K562 (cell line): ENCODE measurements at regions not wholly inside any gene's neighbourhood (a gene's known extent, or its start where the extent isn't known, plus 50 kb on each side); places are given as distances from the start of the nearest gene placed in this dataset.
A peak's percentile ranks its signal among the peaks of the same experiment; 100 is the strongest.

Source experiments
- ATAC-seq: fragments of 200-7000 bp; cut with Tn5 transposase; 3 replicates; pipeline ENCODE4 v1.9.1; 2020; ENCODE audit warnings: moderate library complexity
- BruUV-seq: library from RNA; stranded (reverse); fragments of 400-500 nt; replicated peaks from 2 replicates; lab custom pipeline; 2021; lab: Mats Ljungman, UMichigan
- CTCF ChIA-PET: fragments of 300-600 bp; formaldehyde crosslinking; extraction: SDS; loops from one replicate; lab custom pipeline; 2021; ENCODE audit warnings: low intra/inter-chr PET ratio; lab: Yijun Ruan, JAX
- POLR2A ChIA-PET: fragments of 300-600, 350-650 bp; sonication (Branson Sonifier 250); formaldehyde crosslinking; extraction: SDS; loops from one replicate; lab custom pipeline; 2021; ENCODE audit warnings: antibody characterized with exemption, inconsistent platforms; lab: Yijun Ruan, JAX
- DNase-seq, 4 experiments: peaks; one replicate each; pipeline versions ENCODE4 v3.0.0 to v3.0.0-alpha.2; 2011 to 2018; ENCODE audit warnings: low spot score in 3 of 4, mixed read lengths in 3 of 4; ENCODE audit errors: extremely low read depth in 1 of 4
- FAIRE-seq: peaks from 2 replicates; lab custom pipeline; 2011; peaks lifted over from hg19 to GRCh38; lab: Jason Lieb, UNC
- H2AFZ ChIP-seq: 2 replicates; pipeline ENCODE4 v1.6.0; 2011; ENCODE audit warnings: low read depth, low read length, control low read depth, inconsistent platforms
- H3K27ac ChIP-seq: fragments of 200-600 bp; 3 replicates; pipeline ENCODE4 v1.8.0; 2011; ENCODE audit warnings: low read depth, mild to moderate bottlenecking, control low read depth, inconsistent platforms, low read length, moderate library complexity, mixed read lengths; ENCODE audit errors: extremely low read depth
- H3K27me3 ChIP-seq, 2 experiments: fragments of 300-600 bp in 1 of 2; 2 replicates in 1 of 2; 3 replicates in 1 of 2; pipeline versions ENCODE4 v1.6.0 to v1.8.0; 2011; ENCODE audit warnings: inconsistent platforms in 2 of 2, low read length in 2 of 2, mild to moderate bottlenecking in 1 of 2, mixed read lengths in 1 of 2, moderate library complexity in 1 of 2; ENCODE audit not compliant: control insufficient read depth in 2 of 2, insufficient read depth in 2 of 2
- H3K36me3 ChIP-seq: fragments of 300-600 bp; 3 replicates; pipeline ENCODE4 v1.8.0; 2011; ENCODE audit warnings: mild to moderate bottlenecking, low read length, inconsistent platforms; ENCODE audit not compliant: control insufficient read depth, insufficient read depth
- H3K4me1 ChIP-seq, 2 experiments: fragments of 200-600 bp in 1 of 2; replicated peaks in 1 of 2; 2 replicates in 1 of 2; 3 replicates in 1 of 2; pipeline versions ENCODE4 v1.5.1 to v1.8.0; 2011; ENCODE audit warnings: inconsistent platforms in 2 of 2, low read length in 2 of 2, mild to moderate bottlenecking in 1 of 2, mixed read lengths in 1 of 2, moderate library complexity in 1 of 2; ENCODE audit not compliant: control insufficient read depth in 2 of 2, insufficient read depth in 2 of 2
- H3K4me2 ChIP-seq: 2 replicates; pipeline ENCODE4 v1.6.1; 2011; ENCODE audit warnings: low read length, control low read depth, inconsistent platforms, mixed read lengths; ENCODE audit not compliant: insufficient read depth
- H3K4me3 ChIP-seq: fragments of 200-600 bp; sonication (generic), shearing (Covaris generic); 2 replicates; pipeline ENCODE4 v1.5.1; 2016; ENCODE audit warnings: control low read depth, inconsistent platforms
- H3K79me2 ChIP-seq: fragments of 200-600 bp; 3 replicates; pipeline ENCODE4 v1.8.0; 2011; ENCODE audit warnings: low read length, inconsistent platforms; ENCODE audit not compliant: control insufficient read depth, insufficient read depth
- H3K9ac ChIP-seq, 2 experiments: 2 replicates each; pipeline versions ENCODE4 v1.6.0 to v1.6.1; 2011; ENCODE audit warnings: low read depth in 2 of 2, low read length in 2 of 2, control low read depth in 1 of 2, inconsistent platforms in 1 of 2, mild to moderate bottlenecking in 1 of 2, mixed read lengths in 1 of 2; ENCODE audit not compliant: insufficient read depth in 1 of 2
- H3K9me1 ChIP-seq: one replicate; pipeline ENCODE4 v1.6.0; 2011; ENCODE audit warnings: inconsistent platforms, mild to moderate bottlenecking, low read length, moderate library complexity; ENCODE audit not compliant: control insufficient read depth, insufficient read depth
- H3K9me3 ChIP-seq: replicated peaks from 2 replicates; pipeline ENCODE4 v1.5.1; 2011; ENCODE audit warnings: low read depth, low read length, inconsistent platforms; ENCODE audit not compliant: control insufficient read depth, insufficient read depth
- H4K20me1 ChIP-seq: replicated peaks from 2 replicates; pipeline ENCODE4 v1.6.1; 2011; ENCODE audit warnings: low read length, inconsistent platforms, mixed read lengths; ENCODE audit not compliant: control insufficient read depth, insufficient read depth
- ATF3 ChIP-seq, 2 experiments: fragments of 450-650 bp in 1 of 2; sonication (generic) in 1 of 2; formaldehyde crosslinking in 1 of 2; IDR thresholded peaks in 1 of 2; conservative IDR thresholded peaks in 1 of 2; 2 replicates each; pipeline versions ENCODE4 v1.6.1 to v1.8.1; 2016 to 2023; ENCODE audit warnings: mild to moderate bottlenecking in 2 of 2, moderate library complexity in 2 of 2, inconsistent platforms in 1 of 2, missing genetic modification reagents in 1 of 2
- MTA1 ChIP-seq: fragments of 450-650 bp; IDR thresholded peaks from 2 replicates; pipeline ENCODE4 v1.6.1; 2017; ENCODE audit warnings: borderline replicate concordance
- YBX1 ChIP-seq: fragments of 450-650 bp; IDR thresholded peaks from 2 replicates; pipeline ENCODE4 v1.7.1; 2016; ENCODE audit warnings: mild to moderate bottlenecking
- ZNF324 ChIP-seq: fragments of 250-450 bp; sonication (Bioruptor Pico); IDR thresholded peaks from 2 replicates; pipeline ENCODE4 v1.4.0; 2020; ENCODE audit warnings: mild to moderate bottlenecking
- WGBS: fragments of 100-300 bp; shearing (Covaris generic); methylation state at CpG from one replicate; pipeline ENCODE4 v1.1.6; 2016; ENCODE audit warnings: low coverage, mixed read lengths; ENCODE audit not compliant: insufficient coverage; ENCODE audit errors: missing lambda C conversion rate; 5-methylcytosine and 5-hydroxymethylcytosine counted together
- in situ Hi-C: fragments of 300-500 bp; cut with MboI; formaldehyde crosslinking; loops from 4 replicates; pipeline ENCODE4 v1.15.0; 2018; ENCODE audit warnings: inconsistent platforms, mixed read lengths
- intact Hi-C: fragments of 100-400 bp; cut with micrococcal nuclease; formaldehyde crosslinking; loops from 2 replicates; pipeline ENCODE4 v1.14.2; 2022

DNA sequence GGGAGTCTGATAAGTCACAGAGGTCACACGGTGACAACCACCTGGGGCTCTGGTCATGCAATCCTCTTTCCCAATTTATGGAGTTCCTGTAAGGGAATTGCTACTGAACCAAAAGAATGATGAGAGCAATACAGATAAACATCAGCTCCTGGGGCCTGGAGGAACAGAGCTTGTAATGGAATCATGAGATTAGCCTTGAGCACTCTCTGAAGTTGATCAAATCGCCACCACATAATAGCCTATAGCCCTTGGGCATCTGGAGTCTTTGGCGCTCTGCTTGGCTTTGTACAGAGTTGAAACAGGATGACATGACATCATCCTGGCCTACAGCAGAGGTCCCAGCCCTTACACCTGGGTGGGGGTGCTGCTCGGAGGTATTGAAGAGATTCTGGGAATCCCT lies 154.3 kb upstream of the DTNBP1 start:
- H3K36me3 ChIP-seq = no peaks in the 10 kb centered on the region
- ChIA-PET CTCF (no interaction called here), POLR2A (interaction anchor here (0.6 to 1.2 kb wide), 5 partner anchors 28 to 872 kb away, joined by 3 read pairs; partner anchors contain the start of gene MYLIP)
- H4K20me1 ChIP-seq = no peaks in the 10 kb centered on the region
- 23% methylated on average over 4 of the region's 4 CpGs for WGBS
- ATAC-seq = peak; percentile 18; the same call in 2 of the 3 replicates
- no peaks in the 10 kb centered on the region for H3K79me2 ChIP-seq
- no TSS peak for BruUV-seq
- no peak overlapping the region for H3K27ac ChIP-seq
- H3K4me2 ChIP-seq = no peak overlapping the region
- no peak for DNase-seq
- TF ChIP-seq ATF3 (IDR thresholded peaks at IDR 0.05) (peak; percentile 36), ATF3 (CRISPR knock-in tag; conservative IDR thresholded peaks at IDR 0.05) (no peak), YBX1 (no peak), ZNF324 (CRISPR knock-in tag) (no peak)
- in situ Hi-C loops = no loop called here
- H2AFZ ChIP-seq = 0 out of 2 replicates have a peak overlapping the region, but pooled peaks have one; percentile 11
- H3K4me1 ChIP-seq = peaks cover 8 to 10% of the 10 kb centered on the region in 2 experiments; a peak in 4 of 5 replicates
- no peaks in the 10 kb centered on the region for H3K9me3 ChIP-seq
- no peaks in the 10 kb centered on the region for H3K9me1 ChIP-seq
- no peak overlapping the region for H3K4me3 ChIP-seq
- intact Hi-C loops = no loop called here
- peak overlapping the region in 1 of 2 experiments; percentile 3; a peak in 1 of 4 replicates for H3K9ac ChIP-seq
- no peak for FAIRE-seq
- H3K27me3 ChIP-seq = peaks cover 0 to 5% of the 10 kb centered on the region in 2 experiments; a peak in 1 of 5 replicates

DNA sequence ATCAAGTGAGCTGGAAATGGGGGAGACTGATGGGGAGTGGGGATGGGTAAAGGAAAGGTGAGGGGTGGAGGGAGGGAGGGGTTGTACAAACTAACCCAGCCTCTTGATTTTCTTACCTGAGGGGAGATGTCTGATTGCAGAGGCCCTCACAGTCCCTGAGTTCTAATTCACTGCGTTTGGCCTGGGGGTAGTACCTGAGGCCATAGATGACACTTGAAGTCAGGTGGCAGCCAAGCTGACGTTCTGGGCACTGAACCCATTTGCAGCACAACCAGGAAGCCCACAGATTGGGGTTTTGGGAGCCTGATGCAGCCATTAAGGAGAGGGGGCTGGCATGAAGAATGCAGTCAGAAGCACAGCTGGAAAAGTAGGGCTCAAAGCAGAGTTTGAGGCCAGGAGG lies 153.8 kb upstream of the DTNBP1 start:
- in situ Hi-C loops (no loop called here), intact Hi-C loops (no loop called here)
- BruUV-seq = no TSS peak
- TF ChIP-seq MTA1 = no peak
- Histone ChIP-seq H3K79me2 (no peaks in the 10 kb centered on the region), H3K4me2 (no peak overlapping the region), H3K36me3 (no peaks in the 10 kb centered on the region), H3K4me3 (no peak overlapping the region), H3K27me3 (peaks cover 0 to 5% of the 10 kb centered on the region in 2 experiments; a peak in 1 of 5 replicates), H3K27ac (no peak overlapping the region), H3K4me1 (peaks cover 8 to 12% of the 10 kb centered on the region in 2 experiments; a peak in 4 of 5 replicates), H4K20me1 (no peaks in the 10 kb centered on the region), H3K9me1 (no peaks in the 10 kb centered on the region), H2AFZ (no peak overlapping the region), H3K9ac (no peak overlapping the region; a peak in 1 of 4 replicates), H3K9me3 (no peaks in the 10 kb centered on the region)
- ATAC-seq (no peak), FAIRE-seq (no peak), DNase-seq (no peak)
- ChIA-PET POLR2A (interaction anchor here (0.6 to 1.2 kb wide), 5 partner anchors 29 to 873 kb away, joined by 3 read pairs; partner anchors contain the start of gene MYLIP), CTCF (no interaction called here)
- WGBS = 41% methylated on average over 2 of the region's 2 CpGs
